ENCODE measurements at regions not wholly inside any gene's neighbourhood (a gene's known extent, or its start where the extent isn't known, plus 50 kb on each side); places are given as distances from the start of the nearest gene placed in this dataset.

DNA sequence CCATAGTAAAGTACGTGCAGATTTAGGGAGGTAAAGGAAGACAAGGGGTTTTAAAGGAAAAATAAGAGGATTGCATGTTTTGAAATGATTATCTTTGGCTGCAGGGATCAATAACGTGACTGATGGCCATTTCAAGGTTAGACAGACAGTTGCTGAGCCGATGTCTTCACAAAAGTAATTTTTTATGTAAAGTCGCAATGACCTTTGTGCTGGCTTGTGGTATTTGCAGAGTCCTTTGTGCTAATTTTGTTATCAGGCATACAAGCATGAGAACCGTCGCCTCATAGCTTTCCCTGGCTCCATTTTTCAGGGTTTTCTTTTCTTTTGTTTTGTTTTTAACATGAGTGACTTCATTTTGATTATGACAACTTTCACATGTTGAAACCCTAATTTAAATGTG is 605.7 kb upstream of the GJE1 start:
- TF ChIP-seq, protein P1, sequence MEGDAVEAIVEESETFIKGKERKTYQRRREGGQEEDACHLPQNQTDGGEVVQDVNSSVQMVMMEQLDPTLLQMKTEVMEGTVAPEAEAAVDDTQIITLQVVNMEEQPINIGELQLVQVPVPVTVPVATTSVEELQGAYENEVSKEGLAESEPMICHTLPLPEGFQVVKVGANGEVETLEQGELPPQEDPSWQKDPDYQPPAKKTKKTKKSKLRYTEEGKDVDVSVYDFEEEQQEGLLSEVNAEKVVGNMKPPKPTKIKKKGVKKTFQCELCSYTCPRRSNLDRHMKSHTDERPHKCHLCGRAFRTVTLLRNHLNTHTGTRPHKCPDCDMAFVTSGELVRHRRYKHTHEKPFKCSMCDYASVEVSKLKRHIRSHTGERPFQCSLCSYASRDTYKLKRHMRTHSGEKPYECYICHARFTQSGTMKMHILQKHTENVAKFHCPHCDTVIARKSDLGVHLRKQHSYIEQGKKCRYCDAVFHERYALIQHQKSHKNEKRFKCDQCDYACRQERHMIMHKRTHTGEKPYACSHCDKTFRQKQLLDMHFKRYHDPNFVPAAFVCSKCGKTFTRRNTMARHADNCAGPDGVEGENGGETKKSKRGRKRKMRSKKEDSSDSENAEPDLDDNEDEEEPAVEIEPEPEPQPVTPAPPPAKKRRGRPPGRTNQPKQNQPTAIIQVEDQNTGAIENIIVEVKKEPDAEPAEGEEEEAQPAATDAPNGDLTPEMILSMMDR (IDR thresholded peaks at IDR 0.05) = no peak
- no peak for TF ChIP-seq POLR2A (IDR thresholded peaks at IDR 0.05)
